Cardiac muscle cell (in vitro differentiated cells and primary cell): ENCODE measurements at regions not wholly inside any gene's neighbourhood (a gene's known extent, or its start where the extent isn't known, plus 50 kb on each side); places are given as distances from the start of the nearest gene placed in this dataset.

ENCODE experiments used
- DNase-seq, 2 donors: peaks; one replicate each; pipeline versions ENCODE4 v3.0.0 to v3.0.0-alpha.2; 2010 to 2017; ENCODE audit warnings: low read depth in 1 of 2, low spot score in 1 of 2
- H3K27ac ChIP-seq: fragments of 200-600 bp; sonication (generic); 2 replicates; pipeline ENCODE4 v1.5.1; 2016
- H3K27me3 ChIP-seq: fragments of 200-600 bp; sonication (generic); 2 replicates; pipeline ENCODE4 v1.6.0; 2016; ENCODE audit warnings: control low read depth
- H3K36me3 ChIP-seq: fragments of 200-600 bp; sonication (generic); 2 replicates; pipeline ENCODE4 v1.5.1; 2016; ENCODE audit warnings: control low read depth
- H3K4me1 ChIP-seq: fragments of 200-600 bp; sonication (generic); 2 replicates; pipeline ENCODE4 v1.8.1; 2017; ENCODE audit warnings: low read depth, mild to moderate bottlenecking, mixed run types
- H3K4me3 ChIP-seq: fragments of 200-600 bp; sonication (generic); 2 replicates; pipeline ENCODE4 v1.5.1; 2016; ENCODE audit warnings: mild to moderate bottlenecking
- H3K9me3 ChIP-seq: fragments of 200-600 bp; sonication (generic); 2 replicates; pipeline ENCODE4 v1.5.1; 2017; ENCODE audit warnings: low read depth, mild to moderate bottlenecking, control low read depth
- TF ChIP-seq, protein P1 (sequence below): IDR thresholded peaks from 2 replicates; pipeline ENCODE4 v1.5.1; 2012; ENCODE audit warnings: low read depth, mild to moderate bottlenecking, low read length

- Histone ChIP-seq H3K4me1 (no peaks in the 10 kb centered on the region), H3K9me3 (no peaks in the 10 kb centered on the region), H3K36me3 (no peaks in the 10 kb centered on the region), H3K4me3 (no peak overlapping the region), H3K27me3 (no peaks in the 10 kb centered on the region), H3K27ac (no peak overlapping the region)
- TF ChIP-seq, protein P1, sequence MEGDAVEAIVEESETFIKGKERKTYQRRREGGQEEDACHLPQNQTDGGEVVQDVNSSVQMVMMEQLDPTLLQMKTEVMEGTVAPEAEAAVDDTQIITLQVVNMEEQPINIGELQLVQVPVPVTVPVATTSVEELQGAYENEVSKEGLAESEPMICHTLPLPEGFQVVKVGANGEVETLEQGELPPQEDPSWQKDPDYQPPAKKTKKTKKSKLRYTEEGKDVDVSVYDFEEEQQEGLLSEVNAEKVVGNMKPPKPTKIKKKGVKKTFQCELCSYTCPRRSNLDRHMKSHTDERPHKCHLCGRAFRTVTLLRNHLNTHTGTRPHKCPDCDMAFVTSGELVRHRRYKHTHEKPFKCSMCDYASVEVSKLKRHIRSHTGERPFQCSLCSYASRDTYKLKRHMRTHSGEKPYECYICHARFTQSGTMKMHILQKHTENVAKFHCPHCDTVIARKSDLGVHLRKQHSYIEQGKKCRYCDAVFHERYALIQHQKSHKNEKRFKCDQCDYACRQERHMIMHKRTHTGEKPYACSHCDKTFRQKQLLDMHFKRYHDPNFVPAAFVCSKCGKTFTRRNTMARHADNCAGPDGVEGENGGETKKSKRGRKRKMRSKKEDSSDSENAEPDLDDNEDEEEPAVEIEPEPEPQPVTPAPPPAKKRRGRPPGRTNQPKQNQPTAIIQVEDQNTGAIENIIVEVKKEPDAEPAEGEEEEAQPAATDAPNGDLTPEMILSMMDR = no peak
- DNase-seq = no peak
Observed at GRCh38 chr16:51272420-51272819, 121.3 kb upstream of the SALL1 start.

- DNase-seq = no peak
- Histone ChIP-seq H3K9me3 (no peaks in the 10 kb centered on the region), H3K27me3 (no peaks in the 10 kb centered on the region), H3K4me1 (no peaks in the 10 kb centered on the region), H3K36me3 (no peaks in the 10 kb centered on the region), H3K4me3 (no peak overlapping the region), H3K27ac (no peak overlapping the region)
- TF ChIP-seq, protein P1 = no peak
Observed at GRCh38 chr16:51271156-51271701, 120.2 kb upstream of the SALL1 start.

DNA sequence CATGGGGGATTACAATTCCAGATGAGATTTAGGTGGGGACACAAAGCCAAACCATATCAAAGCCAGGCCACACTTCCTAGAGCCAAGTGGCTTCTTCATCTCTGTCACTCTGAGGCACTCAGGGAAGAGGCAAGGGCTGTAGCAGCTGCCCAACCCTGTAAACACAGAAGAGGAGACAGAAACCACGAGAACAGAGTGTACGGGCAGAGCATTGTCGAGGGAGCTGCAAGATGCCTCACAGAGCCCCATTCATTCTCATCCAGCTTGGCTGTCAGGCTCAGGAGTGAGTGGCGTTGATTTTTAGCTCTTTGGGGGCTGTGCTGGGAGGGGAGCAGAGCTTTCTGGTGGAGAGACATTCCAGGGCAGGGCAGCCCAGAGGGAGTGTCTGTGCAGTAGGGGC, 117.2 kb upstream of the SALL1 start:
- no peak for DNase-seq
- Histone ChIP-seq H3K9me3 (no peaks in the 10 kb centered on the region), H3K4me3 (no peak overlapping the region)

GRCh38 chr16:51267681-51268080, 116.6 kb upstream of the SALL1 start:
- H3K4me3 ChIP-seq = no peak overlapping the region
- TF ChIP-seq, protein P1 = no peak
- H3K27me3 ChIP-seq = no peaks in the 10 kb centered on the region
- DNase-seq = no peak
- H3K27ac ChIP-seq = no peak overlapping the region
- no peaks in the 10 kb centered on the region for H3K9me3 ChIP-seq
- no peaks in the 10 kb centered on the region for H3K36me3 ChIP-seq
- H3K4me1 ChIP-seq = no peaks in the 10 kb centered on the region

More for the DNA sequence above, 117.2 kb upstream of the SALL1 start:
- H3K36me3 ChIP-seq = no peaks in the 10 kb centered on the region
- H3K4me1 ChIP-seq = no peaks in the 10 kb centered on the region
- TF ChIP-seq, protein P1 = no peak
- H3K27ac ChIP-seq = no peak overlapping the region
- no peaks in the 10 kb centered on the region for H3K27me3 ChIP-seq

DNA sequence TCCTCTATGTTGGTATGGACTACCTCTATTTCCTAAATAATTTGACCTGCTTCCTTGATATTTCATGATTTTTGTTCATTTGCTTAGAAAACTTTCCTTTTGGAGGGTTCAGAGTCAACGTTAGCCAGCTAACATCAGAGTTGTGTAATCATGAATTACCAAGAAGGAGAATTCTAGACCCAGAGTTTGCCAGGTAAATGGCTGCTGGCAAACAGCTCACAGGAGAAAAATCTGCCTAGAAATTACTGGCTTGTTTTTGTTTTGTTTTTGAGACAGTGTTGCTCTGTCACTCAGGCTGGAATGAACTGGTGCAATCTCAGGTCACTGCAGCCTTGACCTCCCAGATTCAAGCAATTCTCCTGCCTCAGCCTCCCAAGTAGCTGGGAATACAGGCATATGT, 111.4 kb upstream of the SALL1 start:
- TF ChIP-seq, protein P1 = no peak
- no peaks in the 10 kb centered on the region for H3K27me3 ChIP-seq
- no peaks in the 10 kb centered on the region for H3K9me3 ChIP-seq
- no peak overlapping the region for H3K4me3 ChIP-seq
- no peak overlapping the region for H3K27ac ChIP-seq
- no peaks in the 10 kb centered on the region for H3K4me1 ChIP-seq
- no peaks in the 10 kb centered on the region for H3K36me3 ChIP-seq
- no peak for DNase-seq

DNA sequence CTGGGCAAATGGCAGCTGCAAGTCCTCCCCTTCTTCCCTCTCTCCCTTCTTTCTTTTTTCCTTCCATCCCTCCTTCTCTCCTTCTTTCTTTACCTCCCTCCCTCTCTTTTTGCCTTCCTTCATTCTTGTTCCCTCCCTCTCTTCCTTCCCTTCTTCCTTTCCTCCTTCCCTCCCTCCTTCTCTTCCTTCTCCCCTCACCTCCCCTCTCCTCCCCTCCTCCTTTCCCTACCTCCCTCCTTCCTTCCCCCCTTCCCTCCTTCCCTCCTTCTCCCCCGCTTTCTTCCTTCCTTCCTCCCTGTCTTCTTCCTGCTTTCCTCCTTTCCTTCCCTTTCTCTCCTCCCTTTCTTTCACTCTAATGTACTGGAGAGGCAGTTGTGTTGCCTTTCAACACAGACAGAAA, 110.8 kb upstream of the SALL1 start:
- Histone ChIP-seq H3K36me3 (no peaks in the 10 kb centered on the region), H3K9me3 (no peaks in the 10 kb centered on the region), H3K4me3 (no peak overlapping the region), H3K27ac (no peak overlapping the region), H3K27me3 (no peaks in the 10 kb centered on the region), H3K4me1 (no peaks in the 10 kb centered on the region)
- TF ChIP-seq, protein P1 = no peak
- no peak for DNase-seq
